GM18870 (cell line): ENCODE measurements at regions not wholly inside any gene's neighbourhood (a gene's known extent, or its start where the extent isn't known, plus 50 kb on each side); places are given as distances from the start of the nearest gene placed in this dataset.
"Not testable (repeated sequence)": the region's sequence is repeated elsewhere in the genome, so short reads cannot be mapped to it uniquely, and the experiment has no call there.

Experiments
- ATAC-seq: cut with Tn5 transposase; IDR thresholded peaks from one replicate; pipeline ENCODE4 v1.9.1; 2021; ENCODE audit warnings: moderate library complexity; ENCODE audit not compliant: unreplicated experiment

GRCh38 chr6:11411593-11411992, 126.0 kb upstream of the TMEM170B start:
- ATAC-seq, result no peak

- ATAC-seq, result peak; percentile 41
These were observed 126.8 kb upstream of the TMEM170B start for GRCh38 chr6:11410539-11411307.

GRCh38 chr6:11409371-11409770, 128.2 kb upstream of the TMEM170B start:
- no peak for ATAC-seq

- no peak for ATAC-seq
These were observed 130.1 kb upstream of the TMEM170B start for GRCh38 chr6:11407414-11407813.

- ATAC-seq, result no peak
These were observed 132.7 kb upstream of the TMEM170B start for GRCh38 chr6:11404838-11405237.

- no peak for ATAC-seq
These were observed 133.5 kb upstream of the TMEM170B start for GRCh38 chr6:11404081-11404480.

GRCh38 chr6:11403035-11403601, 134.4 kb upstream of the TMEM170B start:
- no peak for ATAC-seq

GRCh38 chr6:11402581-11402980, 135.0 kb upstream of the TMEM170B start:
- not testable (repeated sequence) for ATAC-seq

GRCh38 chr6:11401954-11402353, 135.6 kb upstream of the TMEM170B start:
- not testable (repeated sequence) for ATAC-seq

GRCh38 chr6:11398451-11399326, 138.9 kb upstream of the TMEM170B start:
- no peak for ATAC-seq

- no peak for ATAC-seq
These were observed 139.7 kb upstream of the TMEM170B start for GRCh38 chr6:11397622-11398450.

GRCh38 chr6:11396860-11397259, 140.7 kb upstream of the TMEM170B start:
- ATAC-seq, result no peak

GRCh38 chr6:11393713-11394627, 143.6 kb upstream of the TMEM170B start:
- ATAC-seq, result no peak

- ATAC-seq, result no peak
These were observed 144.6 kb upstream of the TMEM170B start for GRCh38 chr6:11392778-11393507.

- ATAC-seq, result no peak
These were observed 145.4 kb upstream of the TMEM170B start for GRCh38 chr6:11391934-11392777.

GRCh38 chr6:11389977-11390376, 147.6 kb upstream of the TMEM170B start:
- no peak for ATAC-seq

- no peak for ATAC-seq
These were observed 148.3 kb upstream of the TMEM170B start for GRCh38 chr6:11388983-11389944.
